Left renal pelvis (tissue), 4 donors: ENCODE measurements at regions not wholly inside any gene's neighbourhood (a gene's known extent, or its start where the extent isn't known, plus 50 kb on each side); places are given as distances from the start of the nearest gene placed in this dataset.
A peak's percentile ranks its signal among the peaks of the same experiment; 100 is the strongest.
"Not testable (repeated sequence)": the region's sequence is repeated elsewhere in the genome, so short reads cannot be mapped to it uniquely, and the experiment has no call there.

Experiments
- DNase-seq, 4 donors: peaks; one replicate each; pipeline ENCODE4 v3.0.0-alpha.2; 2013; ENCODE audit warnings: low read depth in 4 of 4, low spot score in 3 of 4

DNA sequence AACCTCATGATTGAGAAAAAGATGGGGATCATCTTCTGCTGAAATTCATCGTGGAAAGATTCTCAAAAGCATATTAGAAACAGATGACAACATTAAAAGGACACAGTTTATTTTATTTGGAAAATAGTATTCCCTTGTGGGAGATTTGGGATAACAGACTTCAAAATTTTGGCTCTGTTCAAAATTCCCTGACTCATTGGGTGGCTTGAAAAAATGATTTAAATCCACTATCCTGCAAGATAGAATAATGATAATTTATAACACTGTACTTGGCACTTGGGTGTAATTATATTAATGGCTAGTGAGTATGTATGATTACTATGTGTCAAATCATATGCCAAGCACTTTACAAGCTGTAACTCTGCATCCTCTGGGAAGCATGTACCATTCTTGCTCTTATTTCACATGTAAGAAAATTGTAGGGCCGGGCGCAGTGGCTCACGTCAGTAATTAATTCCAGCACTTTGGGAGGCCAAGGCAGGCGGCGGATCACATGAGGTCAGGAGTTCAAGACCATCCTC lies 128.8 kb downstream of the LMNTD1 start:
- no peak for DNase-seq

DNA sequence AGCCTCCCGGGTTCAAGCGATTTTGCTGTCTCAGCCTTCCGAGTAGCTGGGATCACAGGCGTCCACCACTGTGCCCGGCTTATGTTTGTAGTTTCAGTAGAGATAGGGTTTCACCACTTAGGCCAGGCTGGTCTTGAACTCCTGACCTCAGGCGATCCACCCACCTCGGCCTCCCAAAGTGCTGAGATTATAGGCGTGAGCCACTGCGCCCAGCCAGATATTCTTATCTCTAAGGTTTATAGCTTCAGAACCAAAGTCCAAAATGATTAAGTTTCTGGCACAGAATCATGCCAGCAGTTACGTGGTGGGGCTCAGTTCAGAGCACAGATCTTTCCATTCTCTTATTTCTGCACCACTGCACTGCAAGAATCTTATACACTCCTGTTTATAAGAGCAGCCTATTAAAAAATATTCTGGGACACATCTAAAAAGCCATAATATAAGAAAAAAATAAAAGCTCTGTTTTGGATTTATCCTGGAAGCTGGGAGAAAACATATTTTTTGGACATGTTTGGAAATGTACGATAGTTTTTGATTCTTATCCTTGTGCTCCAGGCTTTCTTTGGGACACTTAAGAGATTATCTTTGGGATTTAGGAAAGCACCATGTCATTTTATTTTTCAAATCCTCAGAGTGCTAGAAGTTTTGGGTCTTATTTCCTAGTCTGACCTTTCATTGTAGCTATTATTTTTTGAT lies 129.6 kb downstream of the LMNTD1 start:
- no peak for DNase-seq

GRCh38 chr12:25422241-25422640 lies 130.8 kb downstream of the LMNTD1 start:
- no peak for DNase-seq

DNA sequence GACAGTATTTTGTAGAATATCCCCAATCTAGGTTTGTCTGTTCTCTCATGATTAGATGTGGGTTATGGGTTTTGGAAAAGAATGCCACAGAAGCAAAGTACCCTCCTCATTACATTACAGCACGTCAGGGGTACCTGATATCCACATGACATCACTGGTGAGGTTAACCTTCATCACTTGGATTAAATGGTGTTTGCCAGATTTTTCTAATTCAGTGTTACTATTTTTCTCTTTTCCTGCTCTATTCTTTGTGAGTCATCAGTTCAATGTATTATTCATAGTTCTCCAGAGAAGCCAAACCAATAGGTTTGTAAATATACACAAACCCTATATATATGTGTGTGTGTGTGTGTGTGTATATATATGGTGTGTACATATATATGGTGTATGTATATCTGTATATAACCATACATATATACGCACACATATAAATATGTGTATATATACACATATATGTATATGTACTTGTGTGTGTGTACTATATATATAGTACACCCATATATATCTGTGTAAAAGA lies 131.4 kb downstream of the LMNTD1 start:
- no peak for DNase-seq

DNA sequence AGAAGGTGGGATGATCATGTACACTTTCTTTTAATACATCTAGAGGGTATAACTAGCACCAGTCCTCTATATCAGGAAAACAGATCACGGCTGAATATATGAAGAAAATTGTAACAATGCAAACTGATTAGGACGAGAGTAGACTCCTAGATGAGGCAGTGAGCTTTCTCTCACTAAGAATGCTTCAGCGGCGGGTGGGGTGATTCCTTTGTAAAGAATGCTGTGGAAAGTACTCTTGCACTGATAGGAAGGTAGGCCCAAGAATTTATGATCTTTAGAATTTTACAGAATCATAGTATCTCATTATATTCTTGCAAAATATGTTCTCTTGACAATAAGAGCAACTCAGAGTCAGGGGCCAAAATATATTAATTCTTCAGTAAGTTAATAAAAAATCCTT lies 133.0 kb downstream of the LMNTD1 start:
- DNase-seq = no peak

DNA sequence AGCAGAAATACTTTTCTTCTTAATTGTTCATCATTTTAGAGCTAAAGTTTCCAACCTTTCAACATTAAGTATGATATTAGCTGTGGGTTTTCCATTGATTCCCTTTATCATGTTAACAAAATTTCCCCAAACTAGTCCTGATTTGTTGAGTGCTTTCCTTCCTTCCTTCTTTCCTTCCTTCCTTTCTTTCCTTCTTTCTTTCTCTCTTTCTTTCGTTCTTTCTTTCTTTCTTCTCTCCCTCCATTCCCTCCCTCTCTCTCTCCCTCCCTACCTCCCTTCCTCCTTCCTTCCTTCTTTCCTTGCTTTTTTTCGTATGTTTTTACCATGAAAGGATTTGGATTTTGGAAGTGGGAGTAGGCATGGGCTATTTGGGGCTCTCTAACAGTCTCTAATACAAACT lies 133.5 kb downstream of the LMNTD1 start:
- no peak for DNase-seq

GRCh38 chr12:25417071-25417470 lies 136.0 kb downstream of the LMNTD1 start:
- peak in 1 of 4 donors; percentile 9 for DNase-seq

- DNase-seq = no peak
Observed at GRCh38 chr12:25416516-25416915, 136.6 kb downstream of the LMNTD1 start.

DNA sequence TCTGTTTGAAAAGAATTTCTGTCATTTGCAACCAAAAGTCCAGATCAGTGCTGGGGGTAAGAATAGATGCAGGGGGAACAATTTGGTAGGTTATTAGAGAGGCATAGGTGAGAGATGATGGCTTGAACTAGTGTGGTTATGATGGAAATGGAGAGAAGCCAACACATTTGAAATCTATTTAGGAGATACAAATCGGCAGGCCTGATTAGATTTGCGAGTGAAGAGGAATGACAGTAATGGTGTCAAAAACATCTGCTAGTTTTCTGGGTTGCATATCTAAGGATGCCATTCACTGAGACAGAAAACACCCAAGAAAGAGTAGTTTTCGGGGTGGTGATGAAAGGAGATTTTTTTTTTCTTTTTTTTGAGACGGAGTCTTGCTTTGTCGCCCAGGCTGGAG lies 138.1 kb downstream of the LMNTD1 start:
- DNase-seq = no peak

DNA sequence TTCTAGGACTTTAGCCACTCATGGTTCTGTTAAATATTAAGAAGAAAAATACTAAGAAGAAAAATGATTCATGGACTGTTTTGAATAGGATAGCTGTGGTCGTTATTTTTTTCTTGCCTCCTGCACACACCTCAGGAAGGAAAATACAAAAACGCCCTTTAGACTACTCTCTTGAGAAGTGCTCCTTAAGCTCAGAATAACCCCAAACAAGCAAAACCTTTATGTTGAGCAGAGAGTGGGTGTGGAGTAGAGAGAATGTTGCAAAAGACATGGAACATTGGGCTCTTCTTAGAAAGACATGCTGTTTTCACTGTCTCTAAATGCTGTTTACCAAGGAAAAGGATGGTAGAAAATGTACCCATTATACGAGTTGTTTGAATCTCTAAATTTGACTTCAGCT lies 140.3 kb downstream of the LMNTD1 start:
- no peak for DNase-seq

DNA sequence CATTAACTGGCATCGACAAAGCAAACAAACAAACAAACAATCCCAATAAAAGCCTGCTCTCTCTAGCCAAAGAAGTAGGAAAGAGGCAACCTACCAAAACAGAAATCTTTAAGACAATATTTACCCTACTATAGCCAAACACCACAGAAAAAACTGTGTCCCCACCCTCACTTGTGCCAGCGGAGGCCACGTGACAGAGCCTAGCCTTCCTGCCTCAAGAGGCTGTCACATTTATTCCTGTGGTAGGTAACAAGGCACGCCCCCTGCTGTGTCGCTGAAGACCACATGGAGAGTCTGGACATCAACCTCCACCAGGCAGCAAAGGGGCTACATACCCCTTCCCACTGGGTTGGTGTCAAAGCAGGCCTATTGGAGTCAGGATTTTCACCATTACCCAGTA lies 148.1 kb downstream of the LMNTD1 start:
- DNase-seq = no peak

GRCh38 chr12:25401547-25402345 lies 151.0 kb upstream of the KRAS start:
- DNase-seq = no peak

- no peak for DNase-seq
Observed at GRCh38 chr12:25397001-25397400, 146.3 kb upstream of the KRAS start.

DNA sequence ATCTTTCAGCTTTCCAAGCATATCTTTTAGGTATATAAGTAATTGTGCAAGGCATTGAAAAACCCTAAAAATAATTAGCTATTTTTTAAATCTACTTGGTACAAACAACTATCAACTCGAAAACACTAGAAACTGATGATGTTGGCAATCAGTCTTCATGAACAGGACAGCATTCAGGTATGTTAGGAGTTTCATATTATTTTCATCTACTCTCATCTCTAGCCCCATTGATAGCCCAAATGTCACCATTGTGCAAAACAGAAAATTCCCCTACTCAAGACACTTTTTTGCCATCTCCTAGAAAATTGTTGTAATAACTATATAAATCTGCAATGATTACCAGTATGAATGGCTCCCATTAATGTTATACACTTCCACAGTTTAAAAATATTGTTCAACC lies 144.5 kb upstream of the KRAS start:
- no peak for DNase-seq

DNA sequence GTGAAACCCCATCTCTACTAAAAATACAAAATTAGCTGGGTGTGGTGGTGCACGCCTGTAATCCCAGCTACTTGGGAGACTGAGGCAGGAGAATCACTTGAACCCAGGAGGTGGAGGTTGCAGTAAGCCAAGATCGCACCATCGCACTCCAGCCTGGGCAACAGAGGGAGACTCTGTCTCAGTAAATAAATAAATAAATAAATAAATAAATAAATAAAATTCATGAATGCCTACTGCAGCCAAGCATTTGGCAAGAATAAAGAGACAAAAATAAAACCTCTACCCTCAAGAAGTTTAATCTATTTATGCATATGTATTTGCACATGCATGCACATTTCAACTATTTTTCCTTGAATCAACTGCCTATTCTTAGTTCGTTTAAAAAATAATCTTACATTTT lies 144.0 kb upstream of the KRAS start:
- not testable (repeated sequence) for DNase-seq

GRCh38 chr12:25394025-25394424 lies 143.3 kb upstream of the KRAS start:
- no peak for DNase-seq

DNA sequence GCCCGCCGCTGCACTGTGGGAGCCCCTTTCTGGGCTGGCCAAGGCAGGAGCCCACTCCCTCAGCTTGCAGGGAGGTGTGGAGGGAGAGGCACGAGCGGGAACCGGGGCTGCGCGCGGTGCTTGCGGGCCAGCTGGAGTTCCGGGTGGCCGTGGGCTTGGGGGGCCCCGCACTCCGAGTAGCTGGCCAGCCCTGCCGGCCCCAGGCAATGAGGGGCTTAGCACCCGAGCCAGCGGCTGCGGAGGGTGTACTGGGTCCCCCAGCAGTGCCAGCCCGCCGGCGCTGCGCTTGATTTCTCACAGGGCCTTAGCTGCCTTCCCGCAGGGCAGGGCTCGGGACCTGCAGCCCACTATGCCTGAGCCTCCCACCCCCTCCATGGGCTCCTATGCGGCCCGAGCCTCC lies 140.6 kb upstream of the KRAS start:
- not testable (repeated sequence) for DNase-seq

DNA sequence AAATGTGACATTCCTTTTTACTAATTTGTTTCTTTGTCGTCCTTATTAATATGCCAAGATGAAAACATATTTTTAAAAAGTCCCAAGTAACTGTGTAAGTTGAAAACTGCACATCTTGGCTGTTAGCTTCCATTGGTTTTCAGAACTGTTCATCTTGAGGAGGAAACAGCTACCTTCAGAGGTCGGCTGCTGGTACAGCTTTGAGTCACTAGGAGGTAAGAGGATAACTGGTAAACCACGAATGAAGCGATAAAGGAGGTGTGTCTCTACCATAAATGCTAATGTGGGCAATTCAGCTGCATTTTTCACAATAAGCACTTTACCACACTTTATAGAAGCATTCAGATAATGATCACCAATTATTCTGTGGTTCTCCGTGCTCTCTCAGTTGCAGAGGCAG lies 137.5 kb upstream of the KRAS start:
- no peak for DNase-seq

- no peak for DNase-seq
Observed at GRCh38 chr12:25387732-25388050, 137.0 kb upstream of the KRAS start.

GRCh38 chr12:25386831-25387731 lies 136.4 kb upstream of the KRAS start:
- peak; percentile 73 to 84 (median 83) for DNase-seq

DNA sequence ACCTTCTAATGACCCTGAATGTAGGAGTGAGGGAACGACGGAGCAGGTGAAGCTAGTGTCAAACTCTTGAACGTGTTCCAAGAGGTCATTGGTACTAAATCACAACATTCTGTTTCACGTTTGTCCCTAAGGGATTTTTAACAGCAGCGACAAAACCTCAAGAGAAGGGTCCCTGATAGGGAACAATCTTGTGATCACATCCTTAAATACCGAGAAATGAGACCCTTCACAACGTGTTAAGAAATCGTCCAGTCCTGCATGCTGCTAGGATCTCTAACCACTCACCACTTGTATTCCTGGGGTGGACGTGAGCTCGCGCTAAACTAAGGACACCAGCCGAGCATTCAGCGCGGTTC lies 134.1 kb upstream of the KRAS start:
- peak in 1 of 4 donors; percentile 33 for DNase-seq
